ENCODE measurements at regions not wholly inside any gene's neighbourhood (a gene's known extent, or its start where the extent isn't known, plus 50 kb on each side); places are given as distances from the start of the nearest gene placed in this dataset.

- TF ChIP-seq CTCF (IDR thresholded peaks at IDR 0.05) (no peak), POLR2A (IDR thresholded peaks at IDR 0.05) (no peak), EP300 (IDR thresholded peaks at IDR 0.05) (no peak)
Observed at GRCh38 chr9:117827456-117827855, 123.3 kb downstream of the TLR4 start.
